A549 (cell line): ENCODE measurements at regions not wholly inside any gene's neighbourhood (a gene's known extent, or its start where the extent isn't known, plus 50 kb on each side); places are given as distances from the start of the nearest gene placed in this dataset.
A peak's percentile ranks its signal among the peaks of the same experiment; 100 is the strongest.

ENCODE experiments used
- ATAC-seq, 2 experiments: fragments of 200-7000 bp in 1 of 2; fragments of >200 bp in 1 of 2; cut with Nextera tagmentation in 1 of 2; cut with Tn5 transposase in 1 of 2; 3 replicates each; pipeline versions ENCODE4 v1.8.0 to v1.9.1; 2018 to 2020; ENCODE audit warnings: mild to moderate bottlenecking in 1 of 2, moderate library complexity in 1 of 2
- CTCF ChIA-PET: fragments of 300-600 bp; sonication (Branson Sonifier 250); formaldehyde crosslinking; extraction: SDS; loops from one replicate; lab custom pipeline; 2021; ENCODE audit warnings: antibody characterized with exemption, inconsistent platforms; lab: Yijun Ruan, JAX
- POLR2A ChIA-PET: fragments of 350-600 bp; formaldehyde crosslinking; extraction: SDS; loops from one replicate; lab custom pipeline; 2021; ENCODE audit warnings: antibody characterized with exemption, inconsistent platforms; lab: Yijun Ruan, JAX
- DNase-seq, 2 experiments: peaks; one replicate each; pipeline versions ENCODE4 v3.0.0 to v3.0.0-alpha.2; 2011 to 2016; ENCODE audit warnings: low read depth in 1 of 2, low spot score in 1 of 2
- FAIRE-seq: peaks from 2 replicates; lab custom pipeline; 2011; peaks lifted over from hg19 to GRCh38; lab: Jason Lieb, UNC
- H3K27ac ChIP-seq, 2 experiments: fragments of >200 bp; sonication (Bioruptor Twin); formaldehyde crosslinking; 3 replicates each; pipeline ENCODE4 v1.5.1; 2016 to 2017
- H3K4me1 ChIP-seq: fragments of >200 bp; sonication (Bioruptor Twin); formaldehyde crosslinking; 3 replicates; pipeline ENCODE4 v1.6.1; 2016
- H3K4me2 ChIP-seq: fragments of >200 bp; sonication (Bioruptor Twin); formaldehyde crosslinking; 3 replicates; pipeline ENCODE4 v1.6.1; 2016
- H3K4me3 ChIP-seq: fragments of >200 bp; sonication (Bioruptor Twin); formaldehyde crosslinking; 3 replicates; pipeline ENCODE4 v1.5.1; 2016
- H3K9me3 ChIP-seq: fragments of >200 bp; sonication (Bioruptor Twin); formaldehyde crosslinking; 3 replicates; pipeline ENCODE4 v1.6.1; 2016
- BHLHE40 ChIP-seq: IDR thresholded peaks from 2 replicates; pipeline ENCODE4 v1.6.1; 2012; ENCODE audit warnings: low read depth, low read length, inconsistent platforms
- CBX2 ChIP-seq: fragments of 200-600 bp; sonication (generic); IDR thresholded peaks from 2 replicates; pipeline ENCODE4 v1.6.1; 2016; ENCODE audit warnings: low read depth, mild to moderate bottlenecking, borderline replicate concordance
- CEBPB ChIP-seq, 2 experiments: fragments of >200 bp in 1 of 2; sonication (Bioruptor Twin) in 1 of 2; formaldehyde crosslinking in 1 of 2; IDR thresholded peaks; 2 replicates each; pipeline ENCODE4 v1.6.1; 2012 to 2016
- CHD2 ChIP-seq: fragments of 150-350 bp; IDR thresholded peaks from 2 replicates; pipeline ENCODE4 v1.6.1; 2014; ENCODE audit warnings: low read length; ENCODE audit not compliant: partially characterized antibody
- CHD4 ChIP-seq: fragments of 200-600 bp; sonication (generic); IDR thresholded peaks from 2 replicates; pipeline ENCODE4 v1.6.1; 2016; ENCODE audit warnings: antibody characterized with exemption, mild to moderate bottlenecking, borderline replicate concordance
- CTCF ChIP-seq: fragments of >200 bp; sonication (Bioruptor Twin); formaldehyde crosslinking; IDR thresholded peaks from 3 replicates; pipeline ENCODE4 v1.5.1; 2016
- EHMT2 ChIP-seq: fragments of 200-600 bp; sonication (generic); IDR thresholded peaks from 2 replicates; pipeline ENCODE4 v1.6.1; 2016; ENCODE audit warnings: antibody characterized with exemption, low read depth, mild to moderate bottlenecking, moderate library complexity
- EP300 ChIP-seq, 2 experiments: fragments of >200 bp; sonication (Bioruptor Twin); formaldehyde crosslinking; IDR thresholded peaks; 2 replicates in 1 of 2; 3 replicates in 1 of 2; pipeline ENCODE4 v1.6.1; 2016 to 2017
- FOSB ChIP-seq: fragments of 250-450 bp; sonication (Bioruptor Pico); IDR thresholded peaks from 2 replicates; pipeline ENCODE4 v1.5.0; 2020; ENCODE audit warnings: mild to moderate bottlenecking, moderate library complexity
- FOXS1 ChIP-seq: fragments of 250-450 bp; sonication (Bioruptor Pico); IDR thresholded peaks from 2 replicates; pipeline ENCODE4 v1.5.0; 2020; ENCODE audit warnings: mild to moderate bottlenecking, moderate library complexity
- GATA3 ChIP-seq: IDR thresholded peaks from 2 replicates; pipeline ENCODE4 v1.6.1; 2012; ENCODE audit warnings: borderline replicate concordance
- HOXA7 ChIP-seq: fragments of 250-450 bp; sonication (Bioruptor Pico); IDR thresholded peaks from 2 replicates; pipeline ENCODE4 v1.5.0; 2020; ENCODE audit warnings: mild to moderate bottlenecking, moderate library complexity
- HOXB13 ChIP-seq: fragments of 250-450 bp; sonication (Bioruptor Pico); IDR thresholded peaks from 2 replicates; pipeline ENCODE4 v1.5.0; 2020; ENCODE audit warnings: low read depth, mild to moderate bottlenecking, moderate library complexity
- JUNB ChIP-seq: fragments of >200 bp; sonication (Bioruptor Twin); formaldehyde crosslinking; IDR thresholded peaks from 2 replicates; pipeline ENCODE4 v1.6.1; 2016
- KDM1A ChIP-seq: fragments of 200-600 bp; sonication (generic); IDR thresholded peaks from 2 replicates; pipeline ENCODE4 v1.6.1; 2016; ENCODE audit warnings: low read depth, mild to moderate bottlenecking
- NFE2L2 ChIP-seq: fragments of 150-350 bp; conservative IDR thresholded peaks from 2 replicates; pipeline ENCODE4 v1.6.1; 2014; ENCODE audit warnings: low read length
- NPAS2 ChIP-seq: fragments of 250-450 bp; sonication (Bioruptor Pico); IDR thresholded peaks from 2 replicates; pipeline ENCODE4 v1.8.0; 2022; ENCODE audit warnings: mild to moderate bottlenecking, moderate library complexity, borderline replicate concordance
- NR3C1 ChIP-seq: fragments of >200 bp; sonication (Bioruptor Twin); formaldehyde crosslinking; IDR thresholded peaks from 3 replicates; pipeline ENCODE4 v1.6.1; 2017
- POLR2A ChIP-seq: IDR thresholded peaks from 2 replicates; pipeline ENCODE4 v1.6.1; 2012; ENCODE audit warnings: mild to moderate bottlenecking, low read length
- RAD21 ChIP-seq, 2 experiments: fragments of >200 bp in 1 of 2; sonication (Bioruptor Twin) in 1 of 2; formaldehyde crosslinking in 1 of 2; IDR thresholded peaks in 1 of 2; conservative IDR thresholded peaks in 1 of 2; 2 replicates in 1 of 2; 3 replicates in 1 of 2; pipeline ENCODE4 v1.6.1; 2012 to 2018; ENCODE audit warnings: inconsistent platforms in 1 of 2
- RARB ChIP-seq: fragments of 250-450 bp; sonication (Bioruptor Pico); IDR thresholded peaks from 2 replicates; pipeline ENCODE4 v1.8.0; 2021; ENCODE audit warnings: mild to moderate bottlenecking, moderate library complexity
- RCOR1 ChIP-seq: fragments of 150-350 bp; IDR thresholded peaks from 2 replicates; pipeline ENCODE4 v1.6.1; 2014; ENCODE audit warnings: antibody characterized with exemption, low read length, low read depth
- RFX5 ChIP-seq: fragments of 450-650 bp; IDR thresholded peaks from 2 replicates; pipeline ENCODE4 v1.7.1; 2014; ENCODE audit warnings: antibody characterized with exemption, mild to moderate bottlenecking, moderate library complexity
- SMC3 ChIP-seq: fragments of >200 bp; sonication (Bioruptor Twin); formaldehyde crosslinking; IDR thresholded peaks from 3 replicates; pipeline ENCODE4 v1.6.1; 2018; ENCODE audit warnings: inconsistent platforms
- SREBF2 ChIP-seq: fragments of 450-650 bp; IDR thresholded peaks from 2 replicates; pipeline ENCODE4 v1.6.1; 2014; ENCODE audit warnings: mild to moderate bottlenecking, moderate library complexity
- TFCP2L1 ChIP-seq: fragments of 250-450 bp; sonication (Bioruptor Pico); IDR thresholded peaks from 2 replicates; pipeline ENCODE4 v1.5.0; 2021; ENCODE audit warnings: mild to moderate bottlenecking
- USF2 ChIP-seq: fragments of 450-650 bp; IDR thresholded peaks from 2 replicates; pipeline ENCODE4 v1.6.1; 2014; ENCODE audit warnings: antibody characterized with exemption
- WGBS: methylation state at CpG from one replicate; pipeline ENCODE4 v1.1.6; 2017; ENCODE audit errors: missing lambda C conversion rate; 5-methylcytosine and 5-hydroxymethylcytosine counted together
- TF ChIP-seq, protein P1 (sequence below): fragments of 250-450 bp; sonication (Bioruptor Pico); IDR thresholded peaks from 2 replicates; pipeline ENCODE4 v1.5.0; 2021; ENCODE audit warnings: mild to moderate bottlenecking, moderate library complexity, borderline replicate concordance
- TF ChIP-seq, protein P2 (sequence below): fragments of 200-600 bp; sonication (generic); IDR thresholded peaks from 2 replicates; pipeline ENCODE4 v1.6.1; 2016; ENCODE audit warnings: antibody characterized with exemption, mild to moderate bottlenecking, moderate library complexity

- CTCF ChIA-PET, result interaction anchor here (0.7 to 3.4 kb wide), 3 partner anchors 11 to 520 kb away, joined by 5 to 18 read pairs (median 10); no protein-coding TSS in a partner anchor
- Histone ChIP-seq H3K4me2 (no peak overlapping the region), H3K9me3 (no peaks in the 10 kb centered on the region), H3K4me3 (no peak overlapping the region)
- FAIRE-seq, result no peak
- TF ChIP-seq CHD2 (no peak), POLR2A (no peak), CBX2 (no peak), HOXA7 (CRISPR knock-in tag) (no peak), BHLHE40 (no peak), NR3C1 (no peak), NFE2L2 (no peak), RARB (CRISPR knock-in tag) (no peak), HOXB13 (CRISPR knock-in tag) (no peak), EP300 (IDR thresholded peaks at IDR 0.05) (no peak), CHD4 (no peak), CTCF (no peak)
- TF ChIP-seq, all 56 proteins: peak for 0
- POLR2A ChIA-PET, result no interaction called here
- WGBS, result 49% methylated on average over 5 of the region's 5 CpGs
- no peak for DNase-seq
- no peaks in the 10 kb centered on the region for H3K4me1 ChIP-seq
- H3K27ac ChIP-seq, result no peak overlapping the region
- ATAC-seq, result no peak
Measured at GRCh38 chr13:22800526-22801401, 380.0 kb upstream of the SGCG start.

DNA sequence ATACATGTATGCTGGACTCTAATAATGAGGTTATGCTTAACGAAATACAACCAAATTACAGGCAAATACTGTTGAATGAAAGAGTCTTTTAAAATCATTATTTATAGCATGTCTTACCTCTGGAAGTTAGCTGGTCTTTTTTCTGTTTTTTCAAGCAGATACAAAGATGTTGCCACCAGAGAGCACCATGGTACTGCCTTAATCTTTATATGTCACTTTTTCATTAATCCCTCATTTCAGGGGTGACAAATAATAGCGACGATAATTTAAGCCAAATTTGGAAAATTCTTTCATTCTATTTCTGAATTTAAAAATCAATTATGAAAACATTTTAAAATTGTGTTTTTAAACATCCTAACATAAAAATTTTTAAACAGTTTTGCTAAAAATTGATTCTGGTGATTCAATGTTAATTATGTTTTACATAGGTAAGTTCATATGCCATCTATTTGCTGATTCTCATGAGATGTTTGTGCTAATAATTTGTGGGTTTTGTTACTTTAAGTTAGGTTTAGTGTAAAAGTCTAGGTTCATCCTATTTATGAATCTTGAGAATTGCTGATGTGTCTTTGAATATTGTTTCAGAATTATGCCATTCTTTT, 379.3 kb upstream of the SGCG start:
- 0% methylated on average over 3 of the region's 3 CpGs for WGBS
- FAIRE-seq (no peak), ATAC-seq (no peak), DNase-seq (peak in 1 of 2 experiments; percentile 18)
- ChIA-PET CTCF (interaction anchor here (0.7 to 3.4 kb wide), 4 partner anchors 12 to 519 kb away, joined by 3 to 18 read pairs (median 8); no protein-coding TSS in a partner anchor), POLR2A (no interaction called here)
- Histone ChIP-seq H3K9me3 (no peaks in the 10 kb centered on the region), H3K4me3 (no peak overlapping the region), H3K4me1 (no peaks in the 10 kb centered on the region), H3K4me2 (no peak overlapping the region), H3K27ac (no peak overlapping the region)
- TF ChIP-seq RFX5 (no peak), FOSB (CRISPR knock-in tag) (no peak), RAD21 (conservative IDR thresholded peaks at IDR 0.05 in 1 of 2, IDR thresholded peaks at IDR 0.05 in 1 of 2) (peak; percentile 36 to 49; a peak in 3 of 5 replicates), CEBPB (IDR thresholded peaks at IDR 0.05) (no peak), EHMT2 (no peak), KDM1A (no peak), RCOR1 (no peak), GATA3 (no peak), USF2 (no peak), JUNB (no peak), RARB (CRISPR knock-in tag) (no peak), NPAS2 (no peak), BHLHE40 (no peak), FOXS1 (CRISPR knock-in tag) (no peak), SMC3 (peak; percentile 42; the same call in 2 of the 3 replicates), TFCP2L1 (CRISPR knock-in tag) (no peak), SREBF2 (no peak)
- TF ChIP-seq, protein P1, sequence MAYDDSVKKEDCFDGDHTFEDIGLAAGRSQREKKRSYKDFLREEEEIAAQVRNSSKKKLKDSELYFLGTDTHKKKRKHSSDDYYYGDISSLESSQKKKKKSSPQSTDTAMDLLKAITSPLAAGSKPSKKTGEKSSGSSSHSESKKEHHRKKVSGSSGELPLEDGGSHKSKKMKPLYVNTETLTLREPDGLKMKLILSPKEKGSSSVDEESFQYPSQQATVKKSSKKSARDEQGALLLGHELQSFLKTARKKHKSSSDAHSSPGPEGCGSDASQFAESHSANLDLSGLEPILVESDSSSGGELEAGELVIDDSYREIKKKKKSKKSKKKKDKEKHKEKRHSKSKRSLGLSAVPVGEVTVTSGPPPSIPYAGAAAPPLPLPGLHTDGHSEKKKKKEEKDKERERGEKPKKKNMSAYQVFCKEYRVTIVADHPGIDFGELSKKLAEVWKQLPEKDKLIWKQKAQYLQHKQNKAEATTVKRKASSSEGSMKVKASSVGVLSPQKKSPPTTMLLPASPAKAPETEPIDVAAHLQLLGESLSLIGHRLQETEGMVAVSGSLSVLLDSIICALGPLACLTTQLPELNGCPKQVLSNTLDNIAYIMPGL (CRISPR knock-in tag), result no peak
- TF ChIP-seq, protein P2, sequence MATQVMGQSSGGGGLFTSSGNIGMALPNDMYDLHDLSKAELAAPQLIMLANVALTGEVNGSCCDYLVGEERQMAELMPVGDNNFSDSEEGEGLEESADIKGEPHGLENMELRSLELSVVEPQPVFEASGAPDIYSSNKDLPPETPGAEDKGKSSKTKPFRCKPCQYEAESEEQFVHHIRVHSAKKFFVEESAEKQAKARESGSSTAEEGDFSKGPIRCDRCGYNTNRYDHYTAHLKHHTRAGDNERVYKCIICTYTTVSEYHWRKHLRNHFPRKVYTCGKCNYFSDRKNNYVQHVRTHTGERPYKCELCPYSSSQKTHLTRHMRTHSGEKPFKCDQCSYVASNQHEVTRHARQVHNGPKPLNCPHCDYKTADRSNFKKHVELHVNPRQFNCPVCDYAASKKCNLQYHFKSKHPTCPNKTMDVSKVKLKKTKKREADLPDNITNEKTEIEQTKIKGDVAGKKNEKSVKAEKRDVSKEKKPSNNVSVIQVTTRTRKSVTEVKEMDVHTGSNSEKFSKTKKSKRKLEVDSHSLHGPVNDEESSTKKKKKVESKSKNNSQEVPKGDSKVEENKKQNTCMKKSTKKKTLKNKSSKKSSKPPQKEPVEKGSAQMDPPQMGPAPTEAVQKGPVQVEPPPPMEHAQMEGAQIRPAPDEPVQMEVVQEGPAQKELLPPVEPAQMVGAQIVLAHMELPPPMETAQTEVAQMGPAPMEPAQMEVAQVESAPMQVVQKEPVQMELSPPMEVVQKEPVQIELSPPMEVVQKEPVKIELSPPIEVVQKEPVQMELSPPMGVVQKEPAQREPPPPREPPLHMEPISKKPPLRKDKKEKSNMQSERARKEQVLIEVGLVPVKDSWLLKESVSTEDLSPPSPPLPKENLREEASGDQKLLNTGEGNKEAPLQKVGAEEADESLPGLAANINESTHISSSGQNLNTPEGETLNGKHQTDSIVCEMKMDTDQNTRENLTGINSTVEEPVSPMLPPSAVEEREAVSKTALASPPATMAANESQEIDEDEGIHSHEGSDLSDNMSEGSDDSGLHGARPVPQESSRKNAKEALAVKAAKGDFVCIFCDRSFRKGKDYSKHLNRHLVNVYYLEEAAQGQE, result no peak
